Fibroblast of skin of scalp (primary cell): ENCODE measurements at regions not wholly inside any gene's neighbourhood (a gene's known extent, or its start where the extent isn't known, plus 50 kb on each side); places are given as distances from the start of the nearest gene placed in this dataset.
"Not testable (repeated sequence)": the region's sequence is repeated elsewhere in the genome, so short reads cannot be mapped to it uniquely, and the experiment has no call there.

Experiments
- DNase-seq: peaks from one replicate; pipeline ENCODE4 v3.0.0-alpha.2; 2013

DNA sequence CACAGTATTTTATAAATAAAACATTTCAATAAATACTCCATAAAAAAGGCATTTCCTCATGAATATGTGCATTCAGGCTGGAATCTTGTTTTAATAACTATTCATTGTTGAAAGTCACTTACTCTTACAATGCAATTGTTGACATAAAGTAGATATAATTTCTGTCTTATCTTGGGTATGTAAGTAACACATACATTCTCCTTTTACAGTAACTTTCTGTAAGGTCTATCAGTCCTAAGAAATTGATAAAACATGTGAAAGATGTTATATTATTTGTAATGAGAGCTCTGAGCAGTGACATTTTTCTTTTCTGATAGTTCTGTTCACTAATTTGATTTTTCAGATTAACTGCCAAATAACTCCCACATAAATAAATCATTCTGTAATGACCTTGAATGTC lies 1249.2 kb downstream of the STIM2 start:
- no peak for DNase-seq

DNA sequence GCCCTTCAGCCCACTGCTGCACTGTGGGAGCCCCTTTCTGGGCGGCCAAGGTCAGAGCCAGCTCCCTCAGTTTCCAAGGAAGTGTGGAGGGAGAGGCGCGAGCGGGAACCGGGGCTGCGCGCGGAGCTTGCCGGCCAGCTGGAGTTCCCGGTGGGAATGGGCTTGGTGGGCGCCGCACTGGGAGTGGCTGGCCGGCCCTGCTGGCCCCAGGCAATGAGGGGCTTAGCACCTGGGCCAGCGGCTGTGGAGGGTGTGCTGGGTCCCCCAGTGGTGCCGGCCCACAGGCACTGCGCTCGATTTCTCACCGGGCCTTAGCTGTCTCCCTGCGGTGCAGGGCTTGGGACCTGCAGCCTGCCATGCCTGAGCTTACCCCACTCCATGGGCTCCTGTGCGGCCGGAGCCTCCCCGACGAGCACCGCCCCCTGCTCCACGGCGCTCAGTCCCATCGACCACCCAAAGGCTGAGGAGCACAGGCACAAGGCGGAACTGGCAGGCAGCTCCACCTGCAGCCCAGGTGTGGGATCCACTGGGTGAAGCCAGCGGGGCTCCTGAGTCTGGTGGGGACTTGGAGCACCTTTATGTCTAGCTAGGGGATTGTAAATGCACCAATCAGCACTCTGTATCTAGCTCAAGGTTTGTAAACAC lies 1252.2 kb downstream of the STIM2 start:
- not testable (repeated sequence) for DNase-seq

DNA sequence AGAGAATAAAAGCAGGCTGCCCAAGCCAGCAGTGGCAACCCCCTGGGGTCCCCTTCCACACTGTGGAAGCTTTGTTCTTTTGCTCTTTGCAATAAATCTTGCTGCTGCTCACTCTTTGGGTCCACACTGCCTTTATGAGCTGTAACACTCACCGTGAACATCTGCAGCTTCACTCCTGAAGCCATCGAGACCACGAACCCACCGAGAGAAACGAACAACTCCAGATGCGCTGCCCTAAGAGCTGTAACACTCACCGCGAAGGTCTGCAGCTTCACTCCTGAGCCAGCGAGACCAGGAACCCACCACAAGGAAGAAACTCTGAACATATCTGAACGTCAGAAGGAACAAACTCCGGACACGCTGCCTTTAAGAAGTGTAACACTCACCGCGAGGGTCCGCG lies 1252.9 kb downstream of the STIM2 start:
- not testable (repeated sequence) for DNase-seq

DNA sequence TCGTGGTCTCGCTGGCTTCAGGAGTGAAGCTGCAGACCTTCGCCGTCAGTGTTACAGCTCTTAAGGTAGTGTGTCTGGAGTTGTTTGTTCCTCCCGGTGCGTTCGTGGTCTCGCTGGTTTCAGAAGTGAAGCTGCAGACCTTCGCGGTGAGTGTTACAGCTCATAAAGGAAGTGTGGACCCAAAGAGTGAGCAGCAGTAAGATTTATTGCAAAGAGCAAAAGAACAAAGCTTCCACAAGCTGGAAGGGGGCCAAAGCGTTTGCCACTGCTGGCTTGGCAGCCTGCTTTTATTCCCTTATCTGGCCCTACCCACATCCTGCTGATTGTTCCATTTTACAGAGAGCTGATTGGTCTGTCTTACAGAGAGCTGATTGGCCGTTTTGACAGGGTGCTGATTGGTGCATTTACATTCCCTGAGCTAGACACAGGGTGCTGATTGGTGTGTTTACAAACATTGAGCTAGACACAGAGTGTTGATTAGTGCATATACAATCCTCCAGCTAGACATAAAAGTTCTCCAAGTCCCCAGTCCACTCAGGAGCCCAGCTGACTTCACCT lies 1256.0 kb downstream of the STIM2 start:
- not testable (repeated sequence) for DNase-seq

DNA sequence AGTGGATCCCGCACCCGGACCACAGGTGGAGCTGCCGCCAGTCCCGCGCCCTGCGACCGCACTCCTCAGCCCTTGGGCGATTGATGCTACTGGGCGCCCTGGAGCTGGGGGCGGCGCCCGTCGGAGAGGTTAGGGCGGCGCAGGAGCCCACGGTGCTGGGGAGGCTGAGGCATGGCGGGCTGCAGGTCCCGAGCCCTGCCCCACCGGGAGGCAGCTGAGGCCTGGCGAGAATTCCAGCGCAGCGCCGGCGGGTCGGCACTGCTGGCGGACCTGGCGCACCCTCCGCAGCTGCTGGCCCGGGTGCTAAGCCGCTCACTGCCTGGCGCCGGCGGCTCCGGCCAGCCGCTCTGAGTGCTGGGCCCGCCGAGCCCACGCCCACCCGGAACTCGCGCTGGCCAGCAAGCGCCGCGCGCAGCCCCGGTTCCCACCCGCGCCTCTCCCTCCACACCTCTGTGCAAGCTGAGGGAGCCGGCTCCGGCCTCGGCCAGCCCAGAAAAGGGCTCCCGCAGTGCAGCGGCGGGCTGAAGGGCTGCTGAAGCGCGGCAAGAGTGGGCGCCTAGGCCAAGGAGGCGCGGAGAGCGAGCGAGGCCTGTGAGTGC lies 1256.5 kb downstream of the STIM2 start:
- no peak for DNase-seq

DNA sequence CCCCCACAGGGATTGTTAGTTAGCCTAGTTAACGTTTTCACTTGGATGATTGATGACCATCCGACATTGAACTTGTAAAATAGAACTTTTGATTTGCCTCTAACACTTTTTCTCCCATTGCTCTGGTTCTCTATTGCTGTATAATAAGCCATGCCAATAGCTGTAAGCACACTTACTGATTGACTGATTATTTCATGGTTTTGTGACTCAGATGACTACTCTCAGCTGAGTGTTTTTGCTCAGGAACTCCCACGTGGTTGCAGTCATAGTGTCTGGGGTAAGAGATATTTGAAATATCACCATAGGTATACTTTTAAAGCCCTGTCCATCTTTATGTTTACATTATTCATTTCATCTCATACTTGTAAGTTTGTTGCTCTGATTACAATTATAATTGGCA lies 1285.5 kb downstream of the STIM2 start:
- no peak for DNase-seq

DNA sequence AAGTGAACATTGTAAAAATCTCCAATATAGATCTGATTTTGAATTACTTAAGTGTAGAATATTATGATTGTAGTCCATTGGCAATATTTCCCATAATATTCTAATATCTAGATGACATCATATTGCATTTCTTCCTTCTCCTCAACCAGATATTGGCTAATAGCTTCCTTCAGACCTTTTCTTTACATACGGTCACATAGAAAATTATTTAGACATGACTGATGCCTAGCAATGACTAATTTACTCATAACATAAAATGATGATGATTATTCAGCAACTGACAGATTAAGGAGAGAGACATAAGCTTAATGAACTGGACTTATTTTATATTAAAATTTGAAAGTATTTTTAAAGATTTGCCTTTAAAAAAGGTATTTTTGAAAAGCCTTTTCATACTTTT lies 1287.6 kb downstream of the STIM2 start:
- no peak for DNase-seq

DNA sequence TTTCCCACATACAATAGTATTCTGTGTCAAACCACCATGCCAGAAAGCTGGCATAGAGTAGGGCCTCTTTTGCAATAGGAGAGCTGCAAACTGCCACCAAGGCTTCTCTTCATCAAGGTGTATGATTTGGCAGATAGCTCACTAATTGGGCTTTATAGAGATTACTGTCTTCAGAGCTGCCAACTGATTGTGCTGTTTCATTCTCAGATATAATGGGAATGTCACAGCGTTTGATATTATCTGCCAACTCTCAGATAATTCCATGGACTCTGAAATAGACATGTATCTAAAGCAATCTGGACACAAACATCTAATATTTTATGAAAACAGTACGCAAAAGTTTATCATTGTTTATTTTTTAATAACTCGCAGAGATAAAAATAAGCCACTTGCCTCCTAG lies 1289.1 kb downstream of the STIM2 start:
- DNase-seq: no peak

DNA sequence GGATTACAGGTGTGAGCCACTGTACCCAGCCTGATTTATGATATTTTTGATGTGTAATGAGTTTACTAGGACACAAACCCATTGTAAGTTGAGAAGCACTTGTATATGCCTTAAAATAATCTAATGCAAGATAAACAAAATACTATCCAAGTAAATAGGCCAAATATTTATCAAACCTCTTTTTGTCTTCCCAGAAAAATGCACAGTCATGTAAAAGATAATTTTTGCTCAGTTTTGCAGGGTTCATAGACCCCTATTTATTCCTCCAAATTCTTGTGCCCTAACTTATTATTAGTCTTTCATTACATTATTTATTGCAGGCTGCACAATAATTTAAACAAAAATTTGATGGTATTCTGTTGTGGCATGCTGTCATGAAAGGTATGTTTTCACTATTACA lies 1290.7 kb downstream of the STIM2 start:
- no peak for DNase-seq

DNA sequence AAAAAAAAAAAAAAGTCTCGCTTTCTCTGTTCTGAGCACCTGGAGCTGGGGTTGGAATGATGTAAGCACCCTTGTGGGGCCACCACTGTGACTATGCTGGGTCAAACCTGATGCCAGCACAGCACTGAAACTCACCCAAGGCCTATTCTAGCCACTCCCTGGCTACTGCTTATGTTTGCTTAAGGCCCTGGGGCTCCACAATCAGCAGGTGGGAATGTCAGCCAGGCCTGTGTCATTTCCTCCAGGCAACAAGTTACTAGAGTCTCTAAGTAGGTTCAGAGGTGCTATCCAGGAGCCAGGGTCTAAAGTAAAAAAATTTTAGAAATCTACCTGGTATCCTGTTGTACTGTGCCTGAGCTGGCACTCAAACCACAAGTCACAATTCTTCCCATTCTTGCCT lies 1306.8 kb downstream of the STIM2 start:
- DNase-seq: no peak

DNA sequence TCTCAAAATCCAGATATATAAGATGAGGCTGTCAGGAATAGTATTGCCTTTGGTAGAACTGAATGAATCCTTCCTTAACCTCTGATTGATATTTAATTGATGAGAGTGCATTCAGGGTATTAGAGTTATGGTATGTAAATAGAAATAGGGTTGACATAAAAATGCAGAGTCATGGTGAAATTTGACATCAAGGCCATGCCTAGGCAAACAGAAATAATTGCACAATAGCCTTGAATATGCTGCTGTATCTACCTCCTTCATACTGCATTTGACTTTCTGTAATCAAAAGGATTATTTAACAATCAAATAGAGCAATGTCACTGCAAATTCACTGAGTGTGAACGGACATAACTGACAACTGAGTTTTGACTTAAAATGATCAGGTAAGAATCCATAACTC lies 1316.3 kb downstream of the STIM2 start:
- no peak for DNase-seq

DNA sequence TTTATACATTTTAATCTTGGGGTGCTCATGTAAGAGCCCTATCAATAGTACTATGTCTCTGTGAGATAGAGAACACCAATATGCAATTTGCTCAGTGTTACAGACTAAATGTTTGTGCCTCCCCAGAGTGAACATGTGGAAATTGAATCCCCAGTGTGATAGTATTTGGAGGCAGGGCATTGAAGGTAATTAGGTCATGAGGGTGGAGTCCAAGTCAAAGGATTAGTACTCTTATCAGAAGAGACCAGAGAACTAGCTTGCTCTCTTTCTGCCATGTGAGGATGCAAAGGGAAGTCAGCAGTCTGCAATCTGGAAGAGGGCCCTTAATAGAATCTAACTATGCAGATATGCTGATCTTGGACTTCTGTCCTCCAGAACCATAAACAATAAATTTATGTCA lies 1317.0 kb downstream of the STIM2 start:
- no peak for DNase-seq

DNA sequence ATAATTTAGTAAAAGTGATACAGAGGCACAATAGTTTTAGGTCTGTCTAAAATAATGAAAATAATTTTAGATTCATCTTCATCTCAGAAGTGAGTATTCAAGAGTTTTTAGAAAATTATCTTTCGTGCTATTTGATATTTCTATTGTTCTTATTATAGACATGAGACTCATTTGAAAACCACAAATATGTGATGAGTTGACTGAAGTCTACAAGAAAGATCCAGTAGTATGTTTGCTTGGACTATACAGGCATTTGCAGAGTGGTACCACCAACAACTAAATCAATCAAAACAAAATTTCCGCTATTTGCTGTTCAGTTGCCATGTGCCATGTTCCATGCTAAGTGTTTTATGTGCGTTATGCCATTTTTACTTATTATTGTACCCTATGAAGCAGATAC lies 1318.5 kb downstream of the STIM2 start:
- DNase-seq: peak; percentile 1

DNA sequence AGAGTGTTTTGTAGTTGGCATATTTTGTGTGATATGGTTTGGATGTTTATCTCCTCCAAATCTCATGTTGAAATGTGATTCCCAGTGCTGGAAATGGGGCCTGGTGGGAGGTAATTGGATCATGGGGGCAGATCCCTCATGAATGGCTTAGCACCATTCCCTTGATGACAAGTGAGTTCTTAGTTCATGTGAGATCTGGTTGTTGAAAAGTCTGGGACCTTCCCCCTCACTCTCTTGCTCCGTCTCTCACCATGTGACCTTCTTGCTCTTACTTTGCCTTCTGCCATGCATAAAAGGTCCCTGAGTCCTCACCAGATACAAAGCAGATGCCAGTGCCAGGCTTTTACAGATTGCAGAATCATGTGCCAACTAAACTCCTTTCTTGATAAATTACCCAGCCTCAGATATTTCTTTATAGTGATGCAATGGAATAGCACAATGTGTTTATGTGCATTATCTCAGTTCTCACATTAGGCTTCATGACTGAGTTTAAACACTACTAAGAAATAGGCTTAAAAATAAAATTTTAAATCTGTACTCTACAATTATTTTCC lies 1348.8 kb downstream of the STIM2 start:
- DNase-seq: no peak

DNA sequence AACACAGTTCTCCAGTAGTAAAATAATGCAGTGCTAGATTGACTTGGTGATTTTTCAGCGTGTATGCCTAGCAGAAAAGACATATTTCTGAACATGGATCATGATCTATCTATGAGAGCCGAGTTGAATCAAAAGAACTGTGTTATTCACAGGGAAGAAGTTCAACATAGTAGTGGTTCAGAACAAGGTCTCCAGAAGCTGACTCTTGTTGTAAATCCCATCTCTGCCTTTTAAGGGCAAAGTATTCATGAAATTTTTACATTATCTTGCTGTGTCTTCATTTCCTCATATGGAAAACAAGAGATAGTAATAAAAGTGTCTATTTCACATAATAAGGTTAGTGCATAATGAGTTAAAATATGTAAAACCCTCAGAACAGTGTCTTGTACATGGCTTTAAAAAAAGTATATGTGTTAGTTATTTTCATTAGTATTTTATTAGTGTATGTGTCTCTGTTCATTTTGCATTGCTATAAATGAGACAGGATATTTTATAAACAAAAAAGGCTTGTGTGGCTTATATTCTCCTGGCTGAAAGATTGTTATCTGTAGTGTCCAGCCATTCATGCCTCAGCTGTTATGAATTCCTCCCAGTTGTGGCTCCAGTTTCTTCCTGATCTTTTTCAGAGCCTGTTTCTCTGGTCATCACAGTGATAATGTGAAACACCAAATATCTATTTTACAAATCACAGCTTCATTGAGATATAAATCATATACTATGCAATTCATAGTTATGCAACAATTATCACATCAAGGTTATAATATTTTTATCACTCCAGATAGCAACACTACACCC lies 1351.2 kb downstream of the STIM2 start:
- peak; percentile 62 for DNase-seq

DNA sequence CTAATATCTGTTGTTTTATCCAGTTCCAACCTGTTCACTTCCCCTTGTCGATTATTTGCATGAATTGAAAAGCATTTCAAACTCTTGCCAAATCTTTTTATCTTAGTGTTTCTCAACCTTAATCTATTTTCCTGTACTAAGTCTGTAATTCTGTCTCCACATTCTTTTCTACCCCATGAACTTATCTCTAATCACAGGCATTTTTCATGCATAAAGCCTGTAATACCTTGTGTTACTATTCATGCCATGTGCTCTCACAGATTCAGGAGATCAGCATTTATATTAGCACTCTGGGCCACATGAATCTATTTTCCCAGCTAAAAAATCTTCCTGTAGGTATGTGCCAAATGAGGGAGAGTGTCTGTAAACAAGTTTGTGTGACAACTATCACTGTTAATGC lies 1360.9 kb downstream of the STIM2 start:
- DNase-seq: no peak

DNA sequence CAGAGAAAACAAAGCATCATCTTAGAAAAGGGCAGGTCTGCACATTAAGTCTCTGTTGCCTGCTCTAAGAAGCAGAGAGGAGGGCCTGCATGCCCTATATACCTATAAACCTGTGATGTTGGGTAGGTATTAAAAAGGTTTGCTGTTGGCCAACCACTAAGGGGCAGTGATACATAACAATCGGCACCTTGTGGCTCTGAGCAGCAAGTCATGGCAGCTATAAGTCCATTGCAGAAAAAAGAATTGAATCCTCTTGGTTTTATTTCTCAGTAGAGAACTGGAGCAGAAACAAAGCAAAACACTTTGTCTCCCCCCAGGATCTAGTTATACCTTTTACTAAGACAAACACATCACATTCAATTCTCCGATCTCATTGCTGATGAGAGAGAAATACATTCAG lies 1364.4 kb downstream of the STIM2 start:
- DNase-seq: peak; percentile 63

DNA sequence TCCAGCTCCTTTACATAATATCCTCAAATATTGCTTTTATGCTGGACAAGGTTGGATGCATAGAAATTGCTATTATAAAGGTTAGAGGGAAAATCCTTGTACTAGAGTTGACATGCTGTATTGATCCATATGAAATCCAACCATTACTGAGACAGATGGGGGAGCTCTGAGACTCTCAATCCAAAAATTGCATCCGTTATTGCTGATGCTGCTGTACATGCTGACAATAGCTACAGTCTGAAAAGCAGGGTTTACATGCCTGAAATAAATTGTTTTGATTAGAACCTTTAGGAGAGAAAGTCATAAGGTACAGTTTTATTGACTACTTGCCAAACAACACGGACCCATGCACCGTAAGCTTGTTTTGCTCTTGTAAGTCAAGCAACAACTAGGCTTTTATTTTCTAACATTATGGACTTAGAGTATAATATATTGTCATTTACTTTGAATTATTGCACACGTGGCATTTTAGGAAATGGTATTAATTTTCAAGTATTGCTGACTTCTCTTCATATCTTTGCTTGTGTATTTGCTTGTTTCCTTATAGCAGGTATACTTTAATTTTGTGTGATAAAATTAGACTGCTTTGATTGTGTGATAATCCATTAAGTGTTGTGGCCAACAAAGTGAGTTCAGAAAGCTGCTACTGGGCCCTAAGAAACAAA lies 1365.2 kb downstream of the STIM2 start:
- DNase-seq: peak; percentile 55

DNA sequence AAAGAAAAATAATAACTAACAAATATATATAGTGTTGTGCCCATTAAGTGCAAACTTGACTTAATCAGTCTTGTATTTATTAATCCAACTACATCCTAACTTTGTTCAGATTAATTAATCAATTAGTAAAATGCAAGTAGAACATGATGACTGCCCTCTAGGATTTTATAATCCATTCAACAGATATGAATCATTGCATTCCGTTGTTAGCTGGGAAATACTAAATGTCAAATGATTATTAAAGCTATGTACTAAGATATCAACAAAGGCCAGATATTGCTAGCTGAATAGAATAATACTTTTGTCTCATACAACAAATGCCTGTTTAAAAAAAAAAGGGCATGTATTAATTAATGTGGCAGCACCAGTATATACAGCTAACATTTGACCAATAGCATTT lies 1366.3 kb downstream of the STIM2 start:
- peak; percentile 20 for DNase-seq

DNA sequence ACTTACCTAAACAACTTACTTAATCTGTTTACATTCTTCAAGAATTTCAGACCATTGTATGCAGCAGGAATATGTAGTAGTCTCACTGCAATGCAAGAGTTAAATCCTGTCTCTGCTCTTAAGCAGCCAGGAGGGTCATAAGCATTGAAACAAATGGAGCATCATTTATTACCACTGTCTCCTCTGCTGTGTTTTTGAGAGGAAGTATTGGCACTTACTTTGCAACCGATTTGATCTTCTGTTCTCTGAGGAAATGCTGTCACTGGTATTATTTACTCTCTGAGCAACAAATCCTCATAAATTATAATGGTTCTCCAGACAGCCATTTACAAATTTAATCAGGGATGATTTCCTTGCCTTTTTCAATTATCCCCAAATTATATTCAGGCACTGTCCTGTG lies 1367.1 kb downstream of the STIM2 start:
- DNase-seq: no peak

DNA sequence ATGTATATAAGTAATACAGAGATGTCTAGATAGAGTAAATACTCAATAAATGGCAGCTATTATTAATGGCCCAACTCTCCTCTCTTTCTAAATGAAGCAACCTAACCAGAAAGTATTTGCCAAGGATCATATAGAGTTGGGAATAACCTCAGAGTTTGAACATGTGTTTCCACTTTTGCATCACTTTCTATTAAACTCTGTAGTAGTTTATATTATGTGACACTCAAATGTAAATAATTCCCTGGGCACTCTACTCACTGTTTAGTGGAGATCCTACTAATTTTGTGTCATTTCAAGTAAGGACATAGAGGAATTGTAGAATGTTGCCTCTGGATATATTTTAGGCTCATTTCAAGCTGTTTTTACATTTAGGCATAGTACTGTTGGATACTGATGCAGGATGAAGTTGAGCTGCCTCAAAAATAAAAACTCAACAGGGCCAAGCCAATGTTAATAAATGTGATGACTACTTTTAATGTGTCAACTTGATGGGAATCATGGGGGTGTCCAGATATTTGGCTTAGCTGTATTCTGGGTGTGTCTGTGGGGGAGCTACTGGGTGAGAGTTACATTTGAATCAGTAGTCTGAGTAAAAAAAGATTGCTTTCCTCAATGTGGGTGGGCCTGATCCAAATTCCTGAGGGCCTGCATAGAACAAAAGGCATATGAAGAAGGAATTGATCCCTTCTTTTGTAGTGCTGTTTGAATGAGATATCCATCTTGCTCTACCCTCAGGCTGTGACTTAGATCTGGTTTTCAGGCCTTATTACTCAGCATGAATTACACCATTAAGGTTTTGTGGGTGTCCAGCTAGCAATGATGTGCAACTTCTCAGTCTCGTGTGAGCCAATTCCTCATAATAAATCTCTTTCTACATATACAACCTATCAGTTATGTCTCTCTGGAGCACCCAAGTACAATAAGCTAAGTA lies 1368.2 kb downstream of the STIM2 start:
- DNase-seq: peak; percentile 61

DNA sequence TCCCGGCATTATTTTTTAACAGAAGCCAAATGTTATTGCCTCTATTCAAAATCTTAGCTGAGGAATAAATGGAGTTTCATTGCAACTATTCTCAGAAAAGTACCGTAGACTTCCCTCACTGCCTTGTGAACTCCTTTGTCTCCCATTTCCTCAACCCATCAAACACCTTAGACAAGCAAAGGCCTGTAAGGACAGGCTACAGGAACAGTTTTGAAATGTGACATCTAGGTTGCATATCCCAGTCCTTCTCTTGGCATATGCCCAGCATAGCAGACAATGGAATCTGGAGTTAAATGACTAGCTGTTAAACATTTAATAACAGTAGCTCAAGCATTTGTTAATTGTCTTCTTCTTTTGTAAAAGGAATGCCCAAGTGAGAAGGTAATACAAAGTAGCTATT lies 1371.7 kb downstream of the STIM2 start:
- DNase-seq: no peak
